ENCODE measurements at regions not wholly inside any gene's neighbourhood (a gene's known extent, or its start where the extent isn't known, plus 50 kb on each side); places are given as distances from the start of the nearest gene placed in this dataset.
"Not testable (repeated sequence)": the region's sequence is repeated elsewhere in the genome, so short reads cannot be mapped to it uniquely, and the experiment has no call there.

DNA sequence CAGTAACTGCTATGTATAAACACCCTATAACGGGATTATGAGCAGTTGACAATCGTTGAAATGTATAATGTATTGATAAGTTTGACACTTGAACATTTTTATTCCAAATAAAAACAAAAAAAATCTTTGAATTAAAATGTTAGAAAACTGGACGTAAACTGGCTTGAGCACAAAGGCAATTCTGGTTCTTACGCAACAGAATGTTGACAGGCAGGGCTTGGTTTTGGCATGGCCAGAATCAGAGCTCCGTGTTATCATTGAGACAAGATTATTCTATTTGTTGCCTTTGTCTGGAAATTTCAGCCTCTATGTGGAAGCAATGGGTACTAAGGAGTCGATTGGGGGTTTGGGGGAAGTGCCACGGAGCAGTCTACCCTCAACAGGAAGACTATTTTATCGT, 1028.6 kb upstream of the ZEB2 start:
- no peak for DNase-seq (ENCODE audit: low read depth in 2 of 2)

- DNase-seq (ENCODE audit: low read depth in 2 of 2), result no peak
These were observed 1027.7 kb upstream of the ZEB2 start for GRCh38 chr2:145547620-145548019.

GRCh38 chr2:145546091-145546490, 1026.2 kb upstream of the ZEB2 start:
- no peak for DNase-seq (ENCODE audit: low read depth in 2 of 2)

- no peak for DNase-seq (ENCODE audit: low read depth in 2 of 2)
These were observed 1023.9 kb upstream of the ZEB2 start for GRCh38 chr2:145543856-145544255.

GRCh38 chr2:145543155-145543554, 1023.2 kb upstream of the ZEB2 start:
- DNase-seq (ENCODE audit: low read depth in 2 of 2), result no peak

GRCh38 chr2:145541028-145541427, 1021.1 kb upstream of the ZEB2 start:
- no peak for DNase-seq (ENCODE audit: low read depth in 2 of 2)

DNA sequence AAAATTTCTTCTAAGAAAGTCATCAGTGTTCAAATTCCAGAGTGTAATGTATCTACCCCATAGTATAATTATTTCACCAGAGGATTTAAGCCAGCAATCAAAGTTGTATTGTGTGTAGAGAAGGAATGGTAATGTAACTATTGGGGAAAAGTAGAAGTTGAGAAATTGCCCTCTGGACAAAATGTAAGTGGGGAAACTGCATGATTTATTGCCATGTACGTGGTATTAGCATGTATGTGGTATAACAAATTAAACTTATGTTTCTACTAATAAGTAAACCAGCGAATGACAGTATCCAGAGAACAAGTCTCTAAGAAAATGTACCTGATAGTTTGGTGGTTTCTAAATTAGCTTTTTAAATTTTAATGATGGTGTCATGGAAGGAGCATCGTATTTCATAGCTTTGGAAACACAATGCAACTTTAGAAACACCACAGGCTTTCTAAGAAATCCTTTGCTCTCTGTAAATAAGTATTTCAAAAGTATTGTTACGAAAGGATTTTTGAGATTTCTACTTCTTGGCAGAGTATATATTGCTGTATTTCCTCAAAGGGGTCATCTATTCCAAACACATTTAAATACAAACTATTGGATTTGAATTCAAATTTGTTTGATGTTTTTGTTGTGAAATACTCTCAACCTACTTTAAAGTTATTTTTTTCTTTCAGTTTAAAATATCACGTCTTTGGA, 1018.9 kb upstream of the ZEB2 start:
- DNase-seq (ENCODE audit: low read depth in 2 of 2), result no peak

DNA sequence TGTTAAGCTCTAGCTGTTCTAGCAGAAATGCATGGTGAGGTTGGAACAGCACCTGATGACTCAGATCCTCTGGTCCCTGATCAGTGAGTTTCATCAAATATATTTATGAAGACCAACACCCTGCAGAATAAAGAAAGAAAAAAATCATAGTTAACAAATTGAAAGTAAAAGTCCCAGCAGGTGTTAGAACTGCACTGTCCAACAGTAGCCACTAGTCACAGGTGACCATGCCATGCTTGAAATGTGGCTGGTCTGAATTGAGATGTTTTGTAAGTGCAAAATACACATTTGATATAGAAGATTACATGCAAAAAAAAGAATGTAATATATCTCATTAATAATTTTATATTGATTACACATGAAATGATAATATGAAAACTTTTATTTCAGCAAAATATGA, 1010.7 kb upstream of the ZEB2 start:
- no peak for DNase-seq (ENCODE audit: low read depth in 2 of 2)

GRCh38 chr2:145524836-145525235, 1004.9 kb upstream of the ZEB2 start:
- no peak for DNase-seq (ENCODE audit: low read depth in 2 of 2)

- no peak for DNase-seq (ENCODE audit: low read depth in 2 of 2)
These were observed 1004.4 kb upstream of the ZEB2 start for GRCh38 chr2:145524303-145524702.

- DNase-seq (ENCODE audit: low read depth in 2 of 2), result not testable (repeated sequence)
These were observed 999.3 kb upstream of the ZEB2 start for GRCh38 chr2:145519254-145519653.

DNA sequence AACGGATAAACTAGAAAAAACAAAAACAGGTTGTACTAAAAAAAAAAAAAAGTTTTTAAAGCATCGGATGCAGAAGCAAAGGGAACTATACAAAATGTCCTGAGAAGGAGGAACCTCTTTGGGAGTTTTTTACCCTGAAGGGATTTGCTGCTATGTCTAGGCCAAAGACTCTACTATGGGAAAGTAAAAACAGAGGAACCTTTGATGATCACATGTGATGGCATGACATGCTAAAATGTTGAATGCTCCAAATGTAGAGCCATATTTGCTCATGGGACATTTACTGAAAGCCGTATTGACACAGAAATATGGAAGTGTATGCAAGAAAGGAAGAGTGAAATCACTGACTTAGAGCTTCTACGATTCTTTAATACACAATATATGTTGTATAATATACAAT, 992.0 kb upstream of the ZEB2 start:
- DNase-seq (ENCODE audit: low read depth in 2 of 2), result no peak

GRCh38 chr2:145503511-145503910, 983.6 kb upstream of the ZEB2 start:
- DNase-seq (ENCODE audit: low read depth in 2 of 2), result no peak

DNA sequence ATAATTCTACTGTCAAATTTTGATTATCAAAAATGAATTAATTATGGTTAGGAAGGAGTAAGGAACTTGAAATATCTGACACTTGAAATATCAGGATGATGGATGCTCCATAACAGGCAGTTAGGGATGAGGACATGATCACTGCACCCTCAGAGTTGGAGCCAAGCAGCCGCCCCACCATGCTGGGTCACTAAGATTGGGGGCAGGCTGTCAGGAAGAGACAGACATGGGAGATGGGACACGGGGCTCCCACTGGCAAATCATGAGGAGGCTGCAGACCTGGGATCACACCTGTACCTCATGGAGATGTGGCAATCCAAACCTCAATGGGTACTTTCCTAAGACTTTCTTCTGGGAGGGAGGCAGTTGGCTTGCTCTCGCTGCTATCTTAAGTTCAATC, 982.0 kb upstream of the ZEB2 start:
- DNase-seq (ENCODE audit: low read depth in 2 of 2), result no peak

- no peak for DNase-seq (ENCODE audit: low read depth in 2 of 2)
These were observed 975.7 kb upstream of the ZEB2 start for GRCh38 chr2:145495590-145495989.

GRCh38 chr2:145494441-145494840, 974.5 kb upstream of the ZEB2 start:
- no peak for DNase-seq (ENCODE audit: low read depth in 2 of 2)

- DNase-seq (ENCODE audit: low read depth in 2 of 2), result no peak
These were observed 968.7 kb upstream of the ZEB2 start for GRCh38 chr2:145488571-145488970.

DNA sequence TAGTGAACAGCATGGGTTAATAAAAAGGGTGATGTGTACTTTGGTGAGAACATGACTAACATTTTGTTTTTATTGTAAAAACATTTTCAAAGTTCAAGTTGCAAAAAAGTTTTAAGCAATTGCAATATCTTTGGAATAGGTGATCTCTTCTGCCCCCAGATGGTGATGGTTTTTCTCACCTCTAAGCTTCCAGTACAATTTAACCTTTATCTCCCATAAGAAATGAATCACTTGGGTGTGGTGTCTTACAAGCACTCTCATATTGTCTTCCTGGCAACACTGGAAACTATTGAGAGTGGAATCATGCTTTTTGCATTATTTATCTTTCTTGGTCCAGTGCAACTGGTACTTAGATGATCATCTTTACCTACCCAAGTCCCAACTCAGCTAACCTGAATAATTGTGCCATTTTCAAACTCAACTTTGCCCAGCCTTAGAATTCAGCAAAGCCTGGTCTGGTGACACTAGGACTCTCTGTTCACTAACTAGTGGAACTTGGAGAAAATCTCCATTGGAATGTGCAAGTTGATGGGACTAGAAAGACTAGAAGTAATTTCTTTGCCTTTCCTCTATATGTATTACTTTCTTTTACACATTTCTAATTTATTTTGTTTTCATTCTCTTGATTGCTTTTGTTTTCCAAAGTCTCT, 964.7 kb upstream of the ZEB2 start:
- DNase-seq (ENCODE audit: low read depth in 2 of 2), result peak; percentile 25 to 29

- no peak for DNase-seq (ENCODE audit: low read depth in 2 of 2)
These were observed 963.9 kb upstream of the ZEB2 start for GRCh38 chr2:145483854-145484253.

- no peak for DNase-seq (ENCODE audit: low read depth in 2 of 2)
These were observed 961.5 kb upstream of the ZEB2 start for GRCh38 chr2:145481334-145481922.

DNA sequence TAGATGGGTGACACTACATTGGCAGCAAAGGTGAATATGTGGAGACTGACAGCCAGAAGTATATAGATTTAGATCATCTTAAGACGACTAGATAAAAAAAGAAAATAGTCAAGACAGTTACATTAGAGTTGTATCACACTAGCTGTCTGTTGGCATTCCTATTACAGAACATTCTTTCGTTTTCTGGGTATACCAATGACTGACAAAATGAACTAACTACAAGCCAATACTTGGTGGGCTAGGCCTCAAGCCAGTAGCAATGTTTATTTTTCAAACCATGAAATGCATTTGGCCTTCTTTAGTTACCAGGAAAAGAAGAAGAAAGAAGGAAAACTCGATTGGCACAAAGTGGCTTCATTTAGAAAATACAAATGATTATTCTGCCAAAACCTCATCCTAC, 944.9 kb upstream of the ZEB2 start:
- DNase-seq (ENCODE audit: low read depth in 2 of 2), result no peak

- DNase-seq (ENCODE audit: low read depth in 2 of 2), result no peak
These were observed 940.2 kb upstream of the ZEB2 start for GRCh38 chr2:145460112-145460511.

DNA sequence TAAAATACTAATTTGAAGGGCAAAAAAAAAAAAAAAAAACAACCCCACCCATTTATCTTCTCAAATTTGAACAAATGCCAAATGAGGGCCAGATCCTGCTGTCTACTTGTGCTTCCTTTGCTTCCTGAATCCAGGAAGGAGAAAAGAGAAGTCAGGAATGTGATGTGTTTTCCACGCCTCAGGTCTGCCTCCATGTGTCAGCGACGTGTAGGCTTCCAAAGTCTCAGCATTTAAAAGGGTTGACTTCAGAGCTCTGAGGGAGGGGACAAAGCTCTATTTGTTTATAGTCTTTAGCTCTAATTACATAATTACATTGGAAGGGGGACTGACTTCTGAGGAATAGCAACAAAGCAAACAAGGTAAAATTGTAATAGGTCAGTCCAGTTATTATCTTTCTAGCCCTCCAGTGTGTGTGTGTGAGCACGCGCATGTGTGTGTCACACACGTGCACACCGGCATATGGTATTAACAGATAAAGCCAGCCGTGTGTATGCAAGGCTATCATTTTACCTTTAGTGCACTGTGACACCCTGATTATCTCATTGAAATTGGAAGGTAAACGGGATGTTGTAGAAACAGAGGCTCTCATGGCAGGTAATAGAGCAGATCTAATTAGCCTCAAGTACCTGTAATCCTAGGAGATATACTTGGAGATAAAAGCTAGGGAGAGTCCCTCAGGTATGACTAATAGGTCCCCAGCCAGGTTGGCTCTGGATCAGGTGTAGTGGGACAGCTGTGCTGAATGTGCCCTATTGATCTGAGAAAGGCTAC, 911.4 kb upstream of the ZEB2 start:
- no peak for DNase-seq (ENCODE audit: low read depth in 2 of 2)
